HepG2 (cell line): ENCODE measurements at regions not wholly inside any gene's neighbourhood (a gene's known extent, or its start where the extent isn't known, plus 50 kb on each side); places are given as distances from the start of the nearest gene placed in this dataset.

Source experiments
- ATAC-seq: fragments of 200-7000 bp; cut with Tn5 transposase; 3 replicates; pipeline ENCODE4 v1.9.1; 2020; ENCODE audit warnings: mild to moderate bottlenecking, moderate library complexity
- BruUV-seq: library from RNA; stranded (reverse); fragments of 400-500 nt; replicated peaks from 2 replicates; lab custom pipeline; 2021; lab: Mats Ljungman, UMichigan
- CTCF ChIA-PET: fragments of 300-600 bp; formaldehyde crosslinking; extraction: SDS; loops from one replicate; lab custom pipeline; 2021; ENCODE audit warnings: low total read pairs, inconsistent platforms, low intra/inter-chr PET ratio; lab: Yijun Ruan, JAX
- POLR2A ChIA-PET: fragments of 350-600 bp; sonication (Branson Sonifier 250); formaldehyde crosslinking; loops from one replicate; lab custom pipeline; 2020; ENCODE audit warnings: antibody characterized with exemption, inconsistent platforms; lab: Yijun Ruan, JAX
- DNase-seq: peaks from one replicate; pipeline ENCODE4 v3.0.0-alpha.2; 2015; ENCODE audit warnings: low spot score
- FAIRE-seq: peaks from 3 replicates; lab custom pipeline; 2011; peaks lifted over from hg19 to GRCh38; lab: Jason Lieb, UNC
- H2AFZ ChIP-seq: one replicate; pipeline ENCODE4 v1.6.1; 2011; ENCODE audit warnings: low read length, inconsistent platforms
- H3K27ac ChIP-seq: fragments of 300-600 bp; 3 replicates; pipeline ENCODE4 v1.8.0; 2011; ENCODE audit warnings: mixed run types, mild to moderate bottlenecking, mixed read lengths, low read length, inconsistent platforms; ENCODE audit not compliant: insufficient read depth; ENCODE audit errors: extremely low read length
- H3K27me3 ChIP-seq, 2 experiments: fragments of 200-600 bp in 1 of 2; 2 replicates in 1 of 2; 3 replicates in 1 of 2; pipeline versions ENCODE4 v1.6.0 to v1.8.0; 2011; ENCODE audit warnings: low read length in 2 of 2, mild to moderate bottlenecking in 2 of 2, moderate library complexity in 2 of 2, inconsistent platforms in 1 of 2; ENCODE audit not compliant: insufficient read depth in 2 of 2, control insufficient read depth in 1 of 2
- H3K36me3 ChIP-seq, 2 experiments: fragments of 200-600 bp in 1 of 2; replicated peaks in 1 of 2; 2 replicates in 1 of 2; 3 replicates in 1 of 2; pipeline versions ENCODE4 v1.5.1 to v1.8.0; 2011; ENCODE audit warnings: low read length in 2 of 2, inconsistent platforms in 1 of 2; ENCODE audit not compliant: insufficient read depth in 2 of 2, control insufficient read depth in 1 of 2
- H3K4me1 ChIP-seq: 2 replicates; pipeline ENCODE4 v1.5.1; 2012; ENCODE audit warnings: low read length, inconsistent platforms; ENCODE audit not compliant: insufficient read depth
- H3K4me2 ChIP-seq: 2 replicates; pipeline ENCODE4 v1.6.0; 2011; ENCODE audit warnings: low read depth, low read length, inconsistent platforms
- H3K4me3 ChIP-seq, 3 experiments: fragments of 200-600 bp in 1 of 3; sonication (generic), shearing (Covaris generic) in 1 of 3; replicated peaks in 1 of 3; 2 replicates each; pipeline ENCODE4 v1.5.1; 2011 to 2016; ENCODE audit warnings: low read length in 3 of 3, inconsistent platforms in 2 of 3, low read depth in 2 of 3, mild to moderate bottlenecking in 2 of 3, control low read depth in 1 of 3, mixed read lengths in 1 of 3; ENCODE audit not compliant: insufficient read depth in 1 of 3
- H3K79me2 ChIP-seq: one replicate; pipeline ENCODE4 v1.6.1; 2011; ENCODE audit warnings: low read length, inconsistent platforms; ENCODE audit not compliant: insufficient read depth
- H3K9ac ChIP-seq: 2 replicates; pipeline ENCODE4 v1.6.0; 2011; ENCODE audit warnings: mild to moderate bottlenecking, low read depth, low read length, inconsistent platforms; ENCODE audit not compliant: insufficient read depth
- H3K9me3 ChIP-seq: 2 replicates; pipeline ENCODE4 v1.5.1; 2012; ENCODE audit warnings: mild to moderate bottlenecking, low read length
- H4K20me1 ChIP-seq: 2 replicates; pipeline ENCODE4 v1.6.0; 2011; ENCODE audit warnings: inconsistent platforms, mild to moderate bottlenecking, low read length, moderate library complexity; ENCODE audit not compliant: insufficient read depth
- ATAD3A ChIP-seq: sonication (generic); formaldehyde crosslinking; IDR thresholded peaks from 2 replicates; pipeline ENCODE4 v1.4.0; 2020; ENCODE audit warnings: missing genetic modification reagents
- GTF3A ChIP-seq: sonication (generic); formaldehyde crosslinking; conservative IDR thresholded peaks from 2 replicates; pipeline ENCODE4 v1.4.0; 2020; ENCODE audit warnings: mild to moderate bottlenecking, missing genetic modification reagents
- HES4 ChIP-seq: sonication (generic); formaldehyde crosslinking; IDR thresholded peaks from 2 replicates; pipeline ENCODE4 v1.9.0; 2021; ENCODE audit warnings: mild to moderate bottlenecking, missing genetic modification reagents, borderline replicate concordance
- PHF21A ChIP-seq: sonication (generic); formaldehyde crosslinking; IDR thresholded peaks from 2 replicates; pipeline ENCODE4 v1.5.0; 2020; ENCODE audit warnings: mild to moderate bottlenecking, missing genetic modification reagents
- SNAPC2 ChIP-seq: sonication (generic); formaldehyde crosslinking; IDR thresholded peaks from 2 replicates; pipeline ENCODE4 v1.8.1; 2022; ENCODE audit warnings: mild to moderate bottlenecking, missing genetic modification reagents
- ZNF747 ChIP-seq: sonication (generic); formaldehyde crosslinking; IDR thresholded peaks from 2 replicates; pipeline ENCODE4 v1.8.1; 2023; ENCODE audit warnings: missing genetic modification reagents, mild to moderate bottlenecking, borderline replicate concordance
- WGBS: methylation state at CpG from one replicate; pipeline ENCODE4 v1.1.6; 2017; ENCODE audit warnings: low lambda C conversion rate; 5-methylcytosine and 5-hydroxymethylcytosine counted together
- in situ Hi-C: cut with HindIII; loops from 2 replicates; pipeline ENCODE4 v1.10.0; 2017; ENCODE audit warnings: low pct_unique_long_range_greater_than_20kb; ENCODE audit not compliant: extremely low pct_ligation_motif_present
- intact Hi-C: fragments of 100-400 bp; cut with micrococcal nuclease; formaldehyde crosslinking; loops from one replicate; pipeline ENCODE4 v1.10.0; 2022; ENCODE audit not compliant: unreplicated experiment
- TF ChIP-seq, protein P1 (sequence below): IDR thresholded peaks from 2 replicates; pipeline ENCODE4 v1.4.0; 2020; ENCODE audit warnings: mild to moderate bottlenecking, missing genetic modification reagents
- TF ChIP-seq, protein P2 (sequence below): sonication (generic); formaldehyde crosslinking; IDR thresholded peaks from 2 replicates; pipeline ENCODE4 v1.5.1; 2020; ENCODE audit warnings: mild to moderate bottlenecking, missing genetic modification reagents, moderate library complexity
- TF ChIP-seq, protein P3 (sequence below): sonication (generic); formaldehyde crosslinking; IDR thresholded peaks from 2 replicates; pipeline ENCODE4 v1.8.0; 2023; ENCODE audit warnings: mild to moderate bottlenecking, missing genetic modification reagents
- TF ChIP-seq, protein P4 (sequence below): sonication (generic); formaldehyde crosslinking; IDR thresholded peaks from 2 replicates; pipeline ENCODE4 v1.9.0; 2021; ENCODE audit warnings: mild to moderate bottlenecking, missing genetic modification reagents

DNA sequence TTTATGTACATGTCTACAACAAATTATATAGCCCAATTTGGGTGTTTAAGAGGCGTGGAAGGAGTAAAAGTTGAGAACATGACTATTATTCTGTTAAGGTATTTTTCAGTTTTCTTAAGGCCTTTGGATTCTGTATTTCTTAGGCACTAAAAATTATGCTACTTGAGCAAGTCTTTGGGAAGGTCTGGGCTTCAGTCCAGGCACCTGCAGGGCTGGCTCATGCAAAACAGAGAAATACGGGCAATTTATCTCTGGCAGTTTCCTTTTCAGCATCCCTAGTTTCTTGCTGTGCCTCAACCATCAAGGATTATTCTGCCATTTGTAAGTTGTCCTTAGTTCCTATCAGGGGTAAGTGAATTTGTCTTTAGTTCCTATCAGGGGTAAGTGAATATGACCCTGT lies 358.8 kb upstream of the B3GALT2 start (continued):
- TF ChIP-seq, protein P1, sequence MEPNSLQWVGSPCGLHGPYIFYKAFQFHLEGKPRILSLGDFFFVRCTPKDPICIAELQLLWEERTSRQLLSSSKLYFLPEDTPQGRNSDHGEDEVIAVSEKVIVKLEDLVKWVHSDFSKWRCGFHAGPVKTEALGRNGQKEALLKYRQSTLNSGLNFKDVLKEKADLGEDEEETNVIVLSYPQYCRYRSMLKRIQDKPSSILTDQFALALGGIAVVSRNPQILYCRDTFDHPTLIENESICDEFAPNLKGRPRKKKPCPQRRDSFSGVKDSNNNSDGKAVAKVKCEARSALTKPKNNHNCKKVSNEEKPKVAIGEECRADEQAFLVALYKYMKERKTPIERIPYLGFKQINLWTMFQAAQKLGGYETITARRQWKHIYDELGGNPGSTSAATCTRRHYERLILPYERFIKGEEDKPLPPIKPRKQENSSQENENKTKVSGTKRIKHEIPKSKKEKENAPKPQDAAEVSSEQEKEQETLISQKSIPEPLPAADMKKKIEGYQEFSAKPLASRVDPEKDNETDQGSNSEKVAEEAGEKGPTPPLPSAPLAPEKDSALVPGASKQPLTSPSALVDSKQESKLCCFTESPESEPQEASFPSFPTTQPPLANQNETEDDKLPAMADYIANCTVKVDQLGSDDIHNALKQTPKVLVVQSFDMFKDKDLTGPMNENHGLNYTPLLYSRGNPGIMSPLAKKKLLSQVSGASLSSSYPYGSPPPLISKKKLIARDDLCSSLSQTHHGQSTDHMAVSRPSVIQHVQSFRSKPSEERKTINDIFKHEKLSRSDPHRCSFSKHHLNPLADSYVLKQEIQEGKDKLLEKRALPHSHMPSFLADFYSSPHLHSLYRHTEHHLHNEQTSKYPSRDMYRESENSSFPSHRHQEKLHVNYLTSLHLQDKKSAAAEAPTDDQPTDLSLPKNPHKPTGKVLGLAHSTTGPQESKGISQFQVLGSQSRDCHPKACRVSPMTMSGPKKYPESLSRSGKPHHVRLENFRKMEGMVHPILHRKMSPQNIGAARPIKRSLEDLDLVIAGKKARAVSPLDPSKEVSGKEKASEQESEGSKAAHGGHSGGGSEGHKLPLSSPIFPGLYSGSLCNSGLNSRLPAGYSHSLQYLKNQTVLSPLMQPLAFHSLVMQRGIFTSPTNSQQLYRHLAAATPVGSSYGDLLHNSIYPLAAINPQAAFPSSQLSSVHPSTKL (CRISPR knock-in tag) = no peak
- TF ChIP-seq, protein P2, sequence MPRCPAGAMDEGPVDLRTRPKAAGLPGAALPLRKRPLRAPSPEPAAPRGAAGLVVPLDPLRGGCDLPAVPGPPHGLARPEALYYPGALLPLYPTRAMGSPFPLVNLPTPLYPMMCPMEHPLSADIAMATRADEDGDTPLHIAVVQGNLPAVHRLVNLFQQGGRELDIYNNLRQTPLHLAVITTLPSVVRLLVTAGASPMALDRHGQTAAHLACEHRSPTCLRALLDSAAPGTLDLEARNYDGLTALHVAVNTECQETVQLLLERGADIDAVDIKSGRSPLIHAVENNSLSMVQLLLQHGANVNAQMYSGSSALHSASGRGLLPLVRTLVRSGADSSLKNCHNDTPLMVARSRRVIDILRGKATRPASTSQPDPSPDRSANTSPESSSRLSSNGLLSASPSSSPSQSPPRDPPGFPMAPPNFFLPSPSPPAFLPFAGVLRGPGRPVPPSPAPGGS (CRISPR knock-in tag) = no peak
- TF ChIP-seq HES4 (CRISPR knock-in tag) = no peak
- no peak for TF ChIP-seq SNAPC2 (CRISPR knock-in tag)
- TF ChIP-seq, protein P3, sequence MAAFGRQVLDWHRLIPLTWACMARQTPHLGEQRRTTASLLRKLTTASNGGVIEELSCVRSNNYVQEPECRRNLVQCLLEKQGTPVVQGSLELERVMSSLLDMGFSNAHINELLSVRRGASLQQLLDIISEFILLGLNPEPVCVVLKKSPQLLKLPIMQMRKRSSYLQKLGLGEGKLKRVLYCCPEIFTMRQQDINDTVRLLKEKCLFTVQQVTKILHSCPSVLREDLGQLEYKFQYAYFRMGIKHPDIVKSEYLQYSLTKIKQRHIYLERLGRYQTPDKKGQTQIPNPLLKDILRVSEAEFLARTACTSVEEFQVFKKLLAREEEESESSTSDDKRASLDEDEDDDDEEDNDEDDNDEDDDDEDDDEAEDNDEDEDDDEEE (CRISPR knock-in tag) = no peak
- TF ChIP-seq PHF21A = no peak

DNA sequence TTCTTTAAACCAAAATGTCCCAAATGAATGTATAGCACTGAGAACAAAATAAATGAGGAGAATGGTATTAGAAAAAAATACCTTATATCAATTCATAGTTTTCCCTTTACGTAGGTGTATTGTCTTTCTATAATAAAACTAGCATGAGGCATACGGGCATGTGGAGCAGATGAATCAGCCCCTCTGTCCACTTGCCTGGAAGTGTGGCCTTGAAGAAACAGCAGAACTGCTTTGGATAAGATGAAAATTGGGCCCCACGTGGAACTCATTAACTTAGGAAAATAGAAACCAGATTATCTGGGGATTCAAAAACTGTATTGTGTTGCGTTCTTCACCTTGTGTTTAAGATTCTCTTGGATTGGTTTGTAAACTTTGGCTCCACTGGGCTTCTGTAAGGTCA lies 356.8 kb upstream of the B3GALT2 start:
- Histone ChIP-seq H3K9ac (no peak overlapping the region), H3K4me2 (no peak overlapping the region), H3K4me1 (no peaks in the 10 kb centered on the region), H4K20me1 (no peaks in the 10 kb centered on the region), H3K36me3 (no peaks in the 10 kb centered on the region), H2AFZ (no peak overlapping the region), H3K27ac (no peak overlapping the region), H3K79me2 (no peaks in the 10 kb centered on the region), H3K27me3 (no peaks in the 10 kb centered on the region), H3K9me3 (no peaks in the 10 kb centered on the region), H3K4me3 (no peak overlapping the region)
- FAIRE-seq (no peak), ATAC-seq (no peak), DNase-seq (no peak)
- in situ Hi-C loops = no loop called here
- no TSS peak for BruUV-seq
- intact Hi-C loops = no loop called here
- CTCF ChIA-PET = no interaction called here
- POLR2A ChIA-PET = no interaction called here
- 1% methylated on average over 4 of the region's 4 CpGs for WGBS
- TF ChIP-seq ATAD3A (CRISPR knock-in tag) (no peak), GTF3A (CRISPR knock-in tag) (no peak), ZNF747 (CRISPR knock-in tag) (no peak)
- TF ChIP-seq, protein P4, sequence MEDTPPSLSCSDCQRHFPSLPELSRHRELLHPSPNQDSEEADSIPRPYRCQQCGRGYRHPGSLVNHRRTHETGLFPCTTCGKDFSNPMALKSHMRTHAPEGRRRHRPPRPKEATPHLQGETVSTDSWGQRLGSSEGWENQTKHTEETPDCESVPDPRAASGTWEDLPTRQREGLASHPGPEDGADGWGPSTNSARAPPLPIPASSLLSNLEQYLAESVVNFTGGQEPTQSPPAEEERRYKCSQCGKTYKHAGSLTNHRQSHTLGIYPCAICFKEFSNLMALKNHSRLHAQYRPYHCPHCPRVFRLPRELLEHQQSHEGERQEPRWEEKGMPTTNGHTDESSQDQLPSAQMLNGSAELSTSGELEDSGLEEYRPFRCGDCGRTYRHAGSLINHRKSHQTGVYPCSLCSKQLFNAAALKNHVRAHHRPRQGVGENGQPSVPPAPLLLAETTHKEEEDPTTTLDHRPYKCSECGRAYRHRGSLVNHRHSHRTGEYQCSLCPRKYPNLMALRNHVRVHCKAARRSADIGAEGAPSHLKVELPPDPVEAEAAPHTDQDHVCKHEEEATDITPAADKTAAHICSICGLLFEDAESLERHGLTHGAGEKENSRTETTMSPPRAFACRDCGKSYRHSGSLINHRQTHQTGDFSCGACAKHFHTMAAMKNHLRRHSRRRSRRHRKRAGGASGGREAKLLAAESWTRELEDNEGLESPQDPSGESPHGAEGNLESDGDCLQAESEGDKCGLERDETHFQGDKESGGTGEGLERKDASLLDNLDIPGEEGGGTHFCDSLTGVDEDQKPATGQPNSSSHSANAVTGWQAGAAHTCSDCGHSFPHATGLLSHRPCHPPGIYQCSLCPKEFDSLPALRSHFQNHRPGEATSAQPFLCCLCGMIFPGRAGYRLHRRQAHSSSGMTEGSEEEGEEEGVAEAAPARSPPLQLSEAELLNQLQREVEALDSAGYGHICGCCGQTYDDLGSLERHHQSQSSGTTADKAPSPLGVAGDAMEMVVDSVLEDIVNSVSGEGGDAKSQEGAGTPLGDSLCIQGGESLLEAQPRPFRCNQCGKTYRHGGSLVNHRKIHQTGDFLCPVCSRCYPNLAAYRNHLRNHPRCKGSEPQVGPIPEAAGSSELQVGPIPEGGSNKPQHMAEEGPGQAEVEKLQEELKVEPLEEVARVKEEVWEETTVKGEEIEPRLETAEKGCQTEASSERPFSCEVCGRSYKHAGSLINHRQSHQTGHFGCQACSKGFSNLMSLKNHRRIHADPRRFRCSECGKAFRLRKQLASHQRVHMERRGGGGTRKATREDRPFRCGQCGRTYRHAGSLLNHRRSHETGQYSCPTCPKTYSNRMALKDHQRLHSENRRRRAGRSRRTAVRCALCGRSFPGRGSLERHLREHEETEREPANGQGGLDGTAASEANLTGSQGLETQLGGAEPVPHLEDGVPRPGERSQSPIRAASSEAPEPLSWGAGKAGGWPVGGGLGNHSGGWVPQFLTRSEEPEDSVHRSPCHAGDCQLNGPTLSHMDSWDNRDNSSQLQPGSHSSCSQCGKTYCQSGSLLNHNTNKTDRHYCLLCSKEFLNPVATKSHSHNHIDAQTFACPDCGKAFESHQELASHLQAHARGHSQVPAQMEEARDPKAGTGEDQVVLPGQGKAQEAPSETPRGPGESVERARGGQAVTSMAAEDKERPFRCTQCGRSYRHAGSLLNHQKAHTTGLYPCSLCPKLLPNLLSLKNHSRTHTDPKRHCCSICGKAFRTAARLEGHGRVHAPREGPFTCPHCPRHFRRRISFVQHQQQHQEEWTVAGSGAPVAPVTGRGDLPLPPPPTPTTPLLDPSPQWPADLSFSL = no peak
